ENCODE measurements at regions not wholly inside any gene's neighbourhood (a gene's known extent, or its start where the extent isn't known, plus 50 kb on each side); places are given as distances from the start of the nearest gene placed in this dataset.

- no peak for DNase-seq
Measured at GRCh38 chr6:47360388-47360787, 50.7 kb upstream of the TNFRSF21 start.

GRCh38 chr6:47362857-47363461 lies 53.3 kb upstream of the TNFRSF21 start:
- DNase-seq = no peak

DNA sequence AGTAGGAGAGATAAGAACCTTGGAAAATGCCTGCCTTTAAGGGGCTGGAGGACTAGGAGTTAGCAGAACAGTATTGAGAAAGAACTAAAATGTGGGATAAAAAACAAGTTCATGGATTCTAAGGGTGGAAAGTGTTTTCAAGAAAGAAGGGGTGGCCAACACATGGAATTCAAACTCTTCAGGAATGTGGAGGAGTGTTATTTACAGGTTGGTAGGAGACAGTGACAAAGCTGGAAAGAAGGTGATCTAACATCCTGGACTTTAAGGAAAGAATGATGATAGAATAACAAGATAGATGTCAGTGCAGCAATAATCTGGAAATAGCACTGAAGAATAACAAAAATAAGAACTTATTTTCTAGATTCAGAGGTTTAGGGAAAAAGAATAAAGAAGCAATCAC lies 54.0 kb upstream of the TNFRSF21 start:
- no peak for DNase-seq

DNA sequence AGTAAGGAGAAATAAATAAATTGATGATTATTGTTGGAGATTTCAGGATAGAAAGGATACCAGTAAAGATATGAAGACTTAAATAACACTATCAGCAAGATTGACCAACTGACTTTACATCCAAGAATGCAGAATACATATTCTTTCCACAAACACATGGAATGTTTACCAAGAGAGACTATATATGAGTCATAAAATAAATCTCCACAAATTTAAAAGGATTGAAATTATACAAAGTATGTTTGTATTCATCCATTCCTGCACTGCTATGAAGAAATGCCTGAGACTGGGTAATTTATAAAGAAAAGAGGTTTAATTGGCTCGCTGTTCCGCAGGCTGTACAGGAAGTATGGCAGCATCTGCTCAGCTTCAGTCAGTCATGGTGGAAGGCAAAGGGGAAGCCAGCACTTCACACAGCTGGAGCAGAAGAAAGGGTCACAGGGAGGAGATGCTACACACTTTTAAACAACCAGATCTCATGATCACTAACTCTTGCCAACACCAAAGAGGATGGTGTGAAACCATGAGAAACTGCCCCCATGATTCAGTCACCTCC lies 56.7 kb upstream of the TNFRSF21 start:
- DNase-seq = no peak

DNA sequence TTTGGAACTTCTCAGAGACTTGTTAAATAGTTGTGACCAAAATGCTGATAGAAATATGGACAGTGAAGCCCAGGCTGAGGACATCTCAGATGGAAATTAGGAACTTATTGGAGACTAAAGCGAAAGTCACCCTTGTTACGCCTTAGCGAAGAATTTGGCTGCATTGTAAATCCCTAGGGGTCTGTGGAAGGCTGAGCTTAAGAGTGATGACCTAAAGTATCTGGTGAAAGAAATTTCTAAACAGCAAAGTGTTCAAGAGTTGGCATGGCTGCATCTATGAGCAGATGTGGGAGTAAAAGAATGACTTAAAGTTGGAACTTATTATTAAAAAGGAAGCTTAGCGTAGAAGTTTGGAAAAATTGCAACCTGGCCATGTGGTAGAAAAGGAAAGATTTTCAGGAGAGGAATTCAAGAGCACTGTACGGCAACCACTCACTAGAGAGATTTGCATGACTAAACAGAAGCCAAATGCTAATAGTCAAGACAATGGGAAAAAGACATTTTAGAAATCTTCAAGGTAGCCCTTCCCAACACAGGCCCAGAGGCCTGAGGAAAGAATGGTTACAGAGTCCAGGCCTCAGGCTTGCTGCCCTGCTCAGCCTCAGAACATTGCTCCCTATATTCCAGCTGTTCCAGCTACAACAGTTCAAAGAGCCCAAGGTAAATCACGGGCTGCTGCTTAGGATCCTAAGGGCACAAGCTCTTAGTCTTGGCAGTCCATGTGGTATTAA lies 61.6 kb upstream of the TNFRSF21 start:
- DNase-seq = no peak

DNA sequence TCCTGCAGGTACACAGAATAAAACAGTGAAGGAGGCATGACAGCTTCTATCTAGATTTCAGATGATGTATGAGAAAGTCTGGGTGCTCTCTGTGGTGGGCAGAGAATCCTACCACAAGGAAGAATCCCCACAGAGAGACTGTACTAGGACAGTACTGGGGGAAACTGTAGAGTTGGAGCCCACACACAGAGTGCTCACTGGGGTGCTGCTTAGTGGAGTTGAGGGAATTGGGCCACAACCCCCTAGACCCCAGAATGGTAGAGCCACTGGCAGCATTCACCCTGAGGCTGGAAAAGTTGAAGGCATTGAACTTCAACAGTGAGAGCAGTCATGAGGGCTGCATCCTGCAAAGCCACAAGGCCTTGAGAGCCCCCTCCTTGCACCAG lies 62.2 kb upstream of the TNFRSF21 start:
- DNase-seq = no peak

DNA sequence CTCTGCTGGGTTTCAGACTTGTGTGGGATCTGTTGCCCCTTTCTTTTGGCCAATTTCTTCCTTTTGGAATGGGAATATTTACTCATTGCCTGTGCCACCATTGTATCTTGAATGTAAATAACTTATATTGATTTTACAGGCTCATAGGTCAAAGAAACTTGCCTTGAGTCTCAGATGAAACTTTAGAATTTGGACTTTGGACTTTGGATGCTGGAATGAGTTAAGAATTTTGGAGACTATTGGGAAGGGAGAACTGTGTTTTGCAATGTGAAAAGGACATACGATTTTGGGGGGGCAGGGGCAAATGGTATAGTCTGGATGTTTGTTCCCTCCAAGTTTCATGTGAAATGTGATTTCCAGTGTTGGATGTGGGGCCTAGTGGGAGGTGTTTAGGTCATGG lies 62.6 kb upstream of the TNFRSF21 start:
- DNase-seq = no peak

DNA sequence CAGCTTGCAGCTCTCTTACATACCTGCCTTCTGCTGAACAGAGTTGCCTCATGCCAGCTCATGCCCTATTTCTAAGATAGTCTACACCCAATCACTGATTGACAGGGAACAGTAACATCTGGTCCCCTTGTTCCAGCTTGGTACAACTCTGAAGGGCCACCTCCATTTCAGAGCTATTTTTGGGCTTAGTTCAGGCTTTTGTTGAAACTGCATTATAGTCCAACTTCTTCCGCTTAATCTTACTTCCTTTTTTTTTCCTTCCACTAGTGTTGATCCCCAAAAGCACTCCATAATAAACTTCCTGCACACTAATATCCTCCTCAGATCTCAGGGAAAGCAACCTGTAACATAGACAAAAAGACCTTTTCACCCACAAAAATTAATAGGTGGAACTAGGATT lies 65.7 kb upstream of the TNFRSF21 start:
- no peak for DNase-seq

GRCh38 chr6:47376930-47377329 lies 67.2 kb upstream of the TNFRSF21 start:
- peak; percentile 87 for DNase-seq

DNA sequence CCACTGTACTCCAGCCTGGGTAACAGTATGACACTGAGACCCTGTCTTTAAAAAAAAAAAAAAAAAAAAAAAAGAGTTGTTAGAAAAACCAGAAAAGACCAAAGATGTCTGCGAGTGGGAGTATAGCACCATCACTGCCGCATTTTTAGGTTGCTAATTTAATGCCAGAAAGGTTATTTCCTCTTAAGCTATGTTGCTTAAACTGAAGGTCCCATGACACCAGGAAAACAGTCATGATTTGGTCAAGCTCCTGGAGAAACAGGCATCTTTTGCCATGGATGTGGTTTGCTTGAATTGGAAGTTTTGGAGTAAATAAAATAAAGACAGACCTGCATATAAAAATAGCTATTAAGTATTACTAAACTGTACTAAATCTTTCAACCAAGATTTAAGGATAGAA lies 68.3 kb upstream of the TNFRSF21 start:
- DNase-seq = no peak

DNA sequence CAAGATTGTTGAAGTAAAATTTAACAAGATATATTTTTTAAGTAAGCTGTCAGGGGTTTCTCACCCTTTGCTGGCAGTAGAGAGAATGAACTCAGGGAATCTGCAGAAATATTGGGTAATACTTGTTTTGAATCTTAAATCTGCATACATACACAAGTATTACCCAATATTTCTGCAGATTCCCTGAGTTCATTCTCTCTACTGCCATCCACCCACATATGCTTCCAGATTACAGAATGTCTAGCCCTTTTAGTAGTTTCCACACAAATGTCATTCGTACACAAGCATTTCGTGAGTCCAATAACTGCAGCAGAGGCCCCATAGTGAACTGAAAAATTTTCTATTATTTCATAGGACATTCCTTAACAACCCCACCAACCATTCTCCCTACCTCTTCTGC lies 69.6 kb upstream of the TNFRSF21 start:
- no peak for DNase-seq

DNA sequence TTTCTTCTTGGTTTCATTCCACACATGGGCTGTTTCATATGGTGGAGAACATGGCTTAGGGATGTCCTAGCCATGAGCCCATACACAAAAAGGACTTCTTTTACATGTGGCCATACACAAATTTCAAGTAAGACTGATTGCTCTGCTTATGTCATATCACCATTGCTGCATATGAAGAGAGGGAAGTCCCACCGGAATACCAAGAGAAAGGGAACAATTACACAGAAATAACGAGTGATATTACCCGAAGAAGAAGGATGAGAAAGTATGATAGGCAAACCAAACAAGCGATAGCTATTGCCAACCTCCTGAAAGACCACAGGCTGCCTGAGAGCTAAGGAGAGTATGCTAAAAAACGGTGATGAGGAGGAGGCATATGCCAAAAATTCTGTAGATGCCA lies 70.5 kb upstream of the TNFRSF21 start:
- DNase-seq = no peak

DNA sequence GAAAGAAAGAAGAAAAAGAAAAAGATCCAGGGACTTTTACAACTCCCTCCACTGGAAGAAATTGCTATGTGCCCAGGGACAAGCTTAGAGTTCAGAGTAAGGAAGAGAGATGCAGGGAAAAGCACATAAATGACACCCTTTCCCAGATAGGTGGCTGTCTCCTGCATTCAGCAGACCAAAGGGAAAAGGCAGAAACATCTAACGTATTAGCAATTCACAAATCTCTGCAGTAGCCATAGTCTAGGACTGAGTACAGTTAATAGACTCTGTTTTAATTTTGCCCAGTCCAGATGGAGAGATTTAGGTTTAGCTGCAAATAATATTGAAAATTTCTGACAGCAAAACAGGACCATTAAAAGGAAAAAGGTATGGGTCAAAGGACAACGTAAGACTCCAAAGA lies 71.3 kb upstream of the TNFRSF21 start:
- DNase-seq = no peak

- no peak for DNase-seq
Measured at GRCh38 chr6:47383360-47383759, 73.7 kb upstream of the TNFRSF21 start.

DNA sequence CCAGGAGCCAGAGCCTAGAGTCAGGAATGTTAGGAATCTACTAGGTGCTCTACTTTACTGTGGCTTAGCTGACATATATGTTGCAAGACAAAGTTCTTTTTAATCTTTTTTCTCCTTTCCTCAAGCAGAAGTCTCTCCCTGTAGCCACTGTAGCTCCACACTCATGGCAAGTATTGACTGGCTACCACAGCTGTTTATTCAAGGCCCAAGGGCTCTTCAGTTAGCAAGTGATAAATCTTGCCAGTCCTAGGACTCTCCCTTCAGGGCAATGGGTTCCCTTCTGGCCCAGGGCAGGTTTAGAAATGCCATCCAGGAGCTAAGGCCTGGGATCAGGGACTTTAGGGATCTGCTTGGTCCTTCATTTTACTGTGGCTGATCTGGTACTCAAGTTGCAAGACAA lies 82.0 kb upstream of the TNFRSF21 start:
- DNase-seq = no peak

DNA sequence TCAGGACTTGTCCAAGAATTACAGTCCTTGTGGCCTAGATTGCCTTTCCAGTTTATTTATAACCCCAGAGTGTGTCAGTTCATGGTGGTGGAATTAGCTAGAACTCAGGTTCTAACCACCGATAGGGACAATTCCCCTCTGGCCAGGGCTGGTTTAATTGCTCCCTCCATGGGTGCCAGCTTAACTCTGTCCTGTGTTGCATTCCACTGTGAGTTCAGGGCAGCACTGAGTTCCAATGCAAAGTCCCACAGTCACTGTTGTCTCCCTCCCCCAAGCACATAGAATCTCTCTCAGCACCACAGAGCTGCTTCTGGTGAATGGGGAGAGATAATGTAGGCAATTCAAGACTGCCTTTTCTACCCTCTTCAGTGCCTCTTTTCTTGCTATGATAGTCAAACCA lies 82.5 kb upstream of the TNFRSF21 start:
- DNase-seq = no peak

GRCh38 chr6:47396401-47397069 lies 81.1 kb upstream of the CD2AP start:
- DNase-seq = no peak

DNA sequence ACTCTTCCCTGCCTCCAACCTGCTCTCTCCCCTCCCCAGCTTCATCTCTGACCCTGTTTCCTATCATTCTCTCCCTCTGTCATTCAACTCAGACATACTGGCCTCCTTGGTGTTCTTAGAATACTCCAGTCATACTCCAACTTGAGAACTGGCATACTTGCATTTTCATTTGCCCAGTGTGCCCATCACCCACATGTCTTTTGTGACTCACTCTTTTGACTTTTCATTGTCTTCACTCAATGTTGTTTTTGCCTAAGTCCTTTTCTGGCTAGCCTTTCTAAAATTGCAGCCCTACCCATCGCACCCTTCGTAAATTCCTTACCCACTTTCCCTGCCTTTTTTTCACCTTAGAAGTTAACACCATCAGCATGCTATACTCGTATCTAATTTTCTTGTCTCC lies 77.0 kb upstream of the CD2AP start:
- no peak for DNase-seq

DNA sequence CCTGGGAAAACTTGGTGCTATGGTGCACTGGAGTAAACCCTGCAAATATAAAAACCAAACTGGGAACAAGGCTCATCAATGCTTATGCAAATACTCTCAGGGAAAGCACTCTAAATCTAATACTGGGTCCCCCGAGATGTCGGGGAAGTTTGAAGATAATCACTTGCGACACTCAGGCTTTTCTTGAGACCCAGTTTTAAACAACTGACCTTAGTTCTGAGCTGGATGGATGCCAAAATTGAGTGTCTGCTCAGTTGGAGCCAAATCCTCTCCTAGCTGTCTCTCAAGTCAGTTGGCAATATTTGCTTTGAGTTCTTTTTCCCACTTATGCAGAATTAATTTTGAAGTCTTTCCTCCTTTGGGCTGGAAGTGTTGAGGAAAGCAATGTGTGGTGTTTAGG lies 75.5 kb upstream of the CD2AP start:
- DNase-seq = no peak

DNA sequence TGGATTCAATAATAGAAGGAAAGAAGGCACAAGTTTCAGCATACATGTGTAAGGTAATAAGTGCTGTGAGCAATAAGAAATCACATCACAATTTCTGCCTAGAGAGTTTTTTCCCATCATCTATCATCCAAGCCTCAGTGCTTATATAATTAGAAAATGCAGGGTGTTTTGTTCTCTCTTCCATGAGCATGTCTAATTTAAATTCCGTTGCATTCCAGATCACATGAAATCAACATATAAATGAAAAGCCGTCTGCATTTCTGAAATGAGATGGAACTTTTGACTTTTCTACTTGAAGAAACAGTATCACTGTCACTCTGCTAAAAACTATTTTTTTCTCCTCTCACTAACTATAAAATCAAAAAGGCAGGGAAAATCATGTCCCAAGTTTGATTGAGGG lies 74.5 kb upstream of the CD2AP start:
- DNase-seq = no peak

DNA sequence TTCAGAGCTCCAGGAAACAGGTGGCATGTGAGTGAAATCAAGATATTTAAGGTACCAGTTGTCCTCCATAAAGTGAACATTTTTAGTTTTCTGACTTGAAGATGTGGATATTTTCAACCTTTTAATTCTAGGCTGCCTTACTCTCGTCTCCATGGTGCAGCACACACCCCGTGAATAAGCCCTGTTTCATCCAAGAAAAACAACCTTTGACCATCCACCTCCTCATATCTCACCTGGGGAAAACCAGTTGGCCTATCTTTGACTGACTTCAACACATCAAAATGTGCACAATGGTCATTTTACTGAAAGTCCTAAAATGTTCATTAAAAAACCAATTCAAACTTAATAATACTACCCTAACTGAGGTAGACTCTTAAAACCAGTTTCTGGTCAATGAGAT lies 73.8 kb upstream of the CD2AP start:
- no peak for DNase-seq

DNA sequence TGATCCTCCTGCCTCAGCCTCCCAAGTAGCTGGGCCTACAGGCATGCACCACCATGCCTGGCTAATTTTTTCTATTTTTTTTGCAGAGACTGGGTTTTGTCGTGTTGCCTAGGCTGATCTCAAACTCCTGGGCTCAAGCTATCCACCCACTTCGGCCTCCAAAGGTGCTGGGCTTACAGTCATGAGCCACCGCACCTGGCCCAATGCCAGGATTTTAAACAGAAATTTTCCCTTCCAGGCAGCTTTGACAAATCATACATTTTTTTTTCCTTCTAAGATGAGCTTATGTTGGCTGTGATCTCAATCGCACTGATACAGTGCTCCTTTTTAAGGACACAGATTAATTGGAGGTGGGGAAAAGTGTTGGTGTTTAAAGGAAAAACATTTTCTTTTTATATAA lies 73.2 kb upstream of the CD2AP start:
- no peak for DNase-seq

DNA sequence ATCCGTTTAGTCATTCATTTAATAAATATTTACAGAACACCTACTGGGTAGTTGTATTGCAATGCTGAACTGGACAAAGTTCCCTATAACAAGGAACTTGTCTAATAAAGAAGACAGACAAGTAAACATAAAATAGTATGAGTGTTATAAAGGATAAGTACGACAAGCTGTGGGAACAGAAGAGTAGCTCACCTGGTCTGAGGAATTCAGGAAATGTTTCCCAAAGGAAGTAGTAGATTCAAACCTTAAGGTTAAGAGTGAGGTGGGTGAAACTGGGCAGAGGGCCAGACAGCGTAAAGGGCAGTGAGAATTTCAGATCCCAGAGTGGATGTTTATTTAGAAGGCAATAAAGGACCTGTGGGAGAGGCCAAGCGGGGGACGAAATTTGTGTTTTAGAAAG lies 72.3 kb upstream of the CD2AP start:
- DNase-seq = no peak
